Breast epithelium (tissue), 4 donors: ENCODE measurements at regions not wholly inside any gene's neighbourhood (a gene's known extent, or its start where the extent isn't known, plus 50 kb on each side); places are given as distances from the start of the nearest gene placed in this dataset.

ENCODE experiments used
- DNase-seq, 2 donors: peaks; one replicate each; pipeline ENCODE4 v3.0.0-alpha.2; 2019; ENCODE audit warnings: low spot score in 2 of 2
- H3K27ac ChIP-seq, 2 donors: fragments of 200-600 bp; sonication (generic) in 1 of 2; one replicate each; pipeline ENCODE4 v1.5.1; 2016 to 2019; ENCODE audit warnings: mild to moderate bottlenecking in 1 of 2
- H3K27me3 ChIP-seq, 2 donors: fragments of 200-600 bp; sonication (generic) in 1 of 2; one replicate each; pipeline versions ENCODE4 v1.5.1 to v1.6.0; 2017 to 2019; ENCODE audit warnings: control low read depth in 1 of 2, mild to moderate bottlenecking in 1 of 2
- H3K36me3 ChIP-seq: fragments of 200-600 bp; one replicate; pipeline ENCODE4 v1.5.1; 2019
- H3K4me1 ChIP-seq, 2 donors: fragments of 200-600 bp; sonication (generic); one replicate each; pipeline ENCODE4 v1.5.1; 2016 to 2019; ENCODE audit warnings: control low read depth in 1 of 2
- H3K4me3 ChIP-seq, 3 donors: fragments of 200-600 bp; sonication (generic); 1 replicate in 2 of 3; 2 replicates in 1 of 3; pipeline ENCODE4 v1.5.1; 2016 to 2019; ENCODE audit warnings: mild to moderate bottlenecking in 3 of 3, moderate library complexity in 2 of 3
- H3K9me3 ChIP-seq, 2 donors: fragments of 200-600 bp; sonication (generic) in 1 of 2; one replicate each; pipeline ENCODE4 v1.5.1; 2016 to 2019; ENCODE audit warnings: control low read depth in 1 of 2
- CTCF ChIP-seq, 3 donors: fragments of 450-650 bp; IDR thresholded peaks; one replicate each; pipeline ENCODE4 v1.5.1; 2016 to 2017; ENCODE audit warnings: antibody characterized with exemption in 3 of 3, mild to moderate bottlenecking in 3 of 3, moderate library complexity in 3 of 3
- POLR2A ChIP-seq: fragments of 450-650 bp; IDR thresholded peaks from one replicate; pipeline ENCODE4 v1.6.1; 2016; ENCODE audit warnings: antibody characterized with exemption, mild to moderate bottlenecking, moderate library complexity
- POLR2AphosphoS5 ChIP-seq, 3 donors: sonication (generic); formaldehyde crosslinking; IDR thresholded peaks; one replicate each; pipeline ENCODE4 v1.6.1; 2017; ENCODE audit warnings: antibody characterized with exemption in 3 of 3
- intact Hi-C: fragments of 100-400 bp; cut with DNase I; formaldehyde crosslinking; loops from one replicate; pipeline ENCODE4 v1.15.1; 2023; ENCODE audit warnings: low total_unique reads

GRCh38 chr11:116538677-116539076 is 234.1 kb downstream of the BUD13 start:
- no peak for DNase-seq
- no peaks in the 10 kb centered on the region for H3K36me3 ChIP-seq
- H3K27me3 ChIP-seq: peaks cover 0 to 22% of the 10 kb centered on the region in 2 donors
- no peaks in the 10 kb centered on the region for H3K4me1 ChIP-seq
- TF ChIP-seq POLR2AphosphoS5 (IDR thresholded peaks at IDR 0.05): no peak
- no peak for TF ChIP-seq POLR2A
- TF ChIP-seq CTCF (IDR thresholded peaks at IDR 0.05): no peak
- H3K4me3 ChIP-seq: no peak overlapping the region
- H3K27ac ChIP-seq: no peak overlapping the region
- intact Hi-C loops: no loop called here
- H3K9me3 ChIP-seq: peaks cover 5 to 16% of the 10 kb centered on the region in 2 donors

GRCh38 chr11:116537709-116538108 is 235.1 kb downstream of the BUD13 start:
- no peak for DNase-seq
- intact Hi-C loops: no loop called here
- H3K27ac ChIP-seq: no peak overlapping the region
- H3K36me3 ChIP-seq: no peaks in the 10 kb centered on the region
- H3K9me3 ChIP-seq: peaks cover 5 to 16% of the 10 kb centered on the region in 2 donors
- H3K27me3 ChIP-seq: peaks cover 0 to 25% of the 10 kb centered on the region in 2 donors
- TF ChIP-seq POLR2A (no peak), POLR2AphosphoS5 (IDR thresholded peaks at IDR 0.05) (no peak), CTCF (IDR thresholded peaks at IDR 0.05) (no peak)
- no peaks in the 10 kb centered on the region for H3K4me1 ChIP-seq
- H3K4me3 ChIP-seq: no peak overlapping the region

- no peak overlapping the region for H3K4me3 ChIP-seq
- H3K4me1 ChIP-seq: no peaks in the 10 kb centered on the region
- peaks cover 5 to 16% of the 10 kb centered on the region in 2 donors for H3K9me3 ChIP-seq
- no peak overlapping the region for H3K27ac ChIP-seq
- peaks cover 0 to 25% of the 10 kb centered on the region in 2 donors for H3K27me3 ChIP-seq
- TF ChIP-seq CTCF (IDR thresholded peaks at IDR 0.05) (no peak), POLR2A (no peak), POLR2AphosphoS5 (IDR thresholded peaks at IDR 0.05) (no peak)
- intact Hi-C loops: no loop called here
- no peaks in the 10 kb centered on the region for H3K36me3 ChIP-seq
- DNase-seq: no peak
These were observed 235.7 kb downstream of the BUD13 start for GRCh38 chr11:116537121-116537520.

GRCh38 chr11:116536416-116536815 is 236.4 kb downstream of the BUD13 start:
- Histone ChIP-seq H3K4me1 (no peaks in the 10 kb centered on the region), H3K27me3 (peaks cover 0 to 25% of the 10 kb centered on the region in 2 donors), H3K27ac (no peak overlapping the region), H3K36me3 (no peaks in the 10 kb centered on the region), H3K9me3 (peaks cover 5 to 16% of the 10 kb centered on the region in 2 donors), H3K4me3 (no peak overlapping the region)
- TF ChIP-seq POLR2A (no peak), POLR2AphosphoS5 (IDR thresholded peaks at IDR 0.05) (no peak), CTCF (IDR thresholded peaks at IDR 0.05) (no peak)
- intact Hi-C loops: no loop called here
- no peak for DNase-seq

- no peaks in the 10 kb centered on the region for H3K36me3 ChIP-seq
- intact Hi-C loops: no loop called here
- peaks cover 0 to 25% of the 10 kb centered on the region in 2 donors for H3K27me3 ChIP-seq
- TF ChIP-seq POLR2AphosphoS5 (IDR thresholded peaks at IDR 0.05) (no peak), POLR2A (no peak), CTCF (IDR thresholded peaks at IDR 0.05) (no peak)
- no peak overlapping the region for H3K27ac ChIP-seq
- H3K4me3 ChIP-seq: no peak overlapping the region
- H3K9me3 ChIP-seq: peaks cover 5 to 16% of the 10 kb centered on the region in 2 donors
- no peak for DNase-seq
- H3K4me1 ChIP-seq: no peaks in the 10 kb centered on the region
These were observed 236.8 kb downstream of the BUD13 start for GRCh38 chr11:116535994-116536393.
